Vagina (tissue), 2 donors: ENCODE measurements at regions not wholly inside any gene's neighbourhood (a gene's known extent, or its start where the extent isn't known, plus 50 kb on each side); places are given as distances from the start of the nearest gene placed in this dataset.

ENCODE experiments used
- DNase-seq, 2 donors: peaks; one replicate each; pipeline ENCODE4 v3.0.0-alpha.2; 2017; ENCODE audit errors: extremely low spot score in 2 of 2
- H3K27ac ChIP-seq: fragments of 200-600 bp; sonication (generic); one replicate; pipeline ENCODE4 v1.5.1; 2019
- H3K27me3 ChIP-seq: fragments of 200-600 bp; sonication (generic); one replicate; pipeline ENCODE4 v1.5.1; 2019
- H3K36me3 ChIP-seq, 2 donors: fragments of 200-600 bp; sonication (generic); one replicate each; pipeline ENCODE4 v1.5.1; 2017 to 2019
- H3K4me1 ChIP-seq: fragments of 200-600 bp; sonication (generic); one replicate; pipeline ENCODE4 v1.5.1; 2019
- H3K4me3 ChIP-seq, 2 donors: fragments of 200-600 bp; sonication (generic); 1 replicate in 1 of 2; 2 replicates in 1 of 2; pipeline ENCODE4 v1.5.1; 2016 to 2019
- H3K9me3 ChIP-seq: fragments of 200-600 bp; sonication (generic); one replicate; pipeline ENCODE4 v1.5.1; 2019
- CTCF ChIP-seq, 3 experiments: fragments of 450-650 bp in 2 of 3; fragments of 200-600 bp in 1 of 3; sonication (generic) in 1 of 3; IDR thresholded peaks; one replicate each; pipeline ENCODE4 v1.5.1; 2017 to 2019; ENCODE audit warnings: antibody characterized with exemption in 3 of 3, mild to moderate bottlenecking in 2 of 3, moderate library complexity in 2 of 3
- POLR2A ChIP-seq, 2 donors: fragments of 450-650 bp; IDR thresholded peaks; one replicate each; pipeline ENCODE4 v1.6.1; 2017; ENCODE audit warnings: antibody characterized with exemption in 2 of 2, mild to moderate bottlenecking in 2 of 2, moderate library complexity in 2 of 2
- POLR2AphosphoS5 ChIP-seq, 2 donors: sonication (generic); formaldehyde crosslinking; IDR thresholded peaks; one replicate each; pipeline ENCODE4 v1.9.0; 2017; ENCODE audit warnings: antibody characterized with exemption in 2 of 2, mild to moderate bottlenecking in 2 of 2, low read depth in 1 of 2; ENCODE audit not compliant: insufficient read depth in 1 of 2
- intact Hi-C: fragments of 100-400 bp; cut with DNase I; formaldehyde crosslinking; loops from one replicate; pipeline ENCODE4 v1.15.1; 2023

- DNase-seq = no peak
- TF ChIP-seq POLR2AphosphoS5 (IDR thresholded peaks at IDR 0.05; ENCODE audit: insufficient read depth in 1 of 2, low read depth in 1 of 2) = no peak
- Histone ChIP-seq H3K36me3 (no peaks in the 10 kb centered on the region), H3K9me3 (no peaks in the 10 kb centered on the region), H3K27ac (no peak overlapping the region), H3K4me3 (no peak overlapping the region), H3K4me1 (no peaks in the 10 kb centered on the region), H3K27me3 (no peaks in the 10 kb centered on the region)
- intact Hi-C loops = no loop called here
Measured at GRCh38 chr13:112013665-112014064, 53.3 kb upstream of the SOX1 start.

GRCh38 chr13:112014857-112015256 lies 52.1 kb upstream of the SOX1 start:
- H3K4me1 ChIP-seq = no peaks in the 10 kb centered on the region
- H3K9me3 ChIP-seq = no peaks in the 10 kb centered on the region
- H3K27ac ChIP-seq = no peak overlapping the region
- no peaks in the 10 kb centered on the region for H3K36me3 ChIP-seq
- no peak for DNase-seq
- TF ChIP-seq POLR2A (IDR thresholded peaks at IDR 0.05) (no peak), CTCF (IDR thresholded peaks at IDR 0.05) (no peak), POLR2AphosphoS5 (IDR thresholded peaks at IDR 0.05; ENCODE audit: insufficient read depth in 1 of 2, low read depth in 1 of 2) (no peak)
- H3K27me3 ChIP-seq = no peaks in the 10 kb centered on the region
- no peak overlapping the region for H3K4me3 ChIP-seq
- intact Hi-C loops = no loop called here
